ENCODE measurements at regions not wholly inside any gene's neighbourhood (a gene's known extent, or its start where the extent isn't known, plus 50 kb on each side); places are given as distances from the start of the nearest gene placed in this dataset.

DNA sequence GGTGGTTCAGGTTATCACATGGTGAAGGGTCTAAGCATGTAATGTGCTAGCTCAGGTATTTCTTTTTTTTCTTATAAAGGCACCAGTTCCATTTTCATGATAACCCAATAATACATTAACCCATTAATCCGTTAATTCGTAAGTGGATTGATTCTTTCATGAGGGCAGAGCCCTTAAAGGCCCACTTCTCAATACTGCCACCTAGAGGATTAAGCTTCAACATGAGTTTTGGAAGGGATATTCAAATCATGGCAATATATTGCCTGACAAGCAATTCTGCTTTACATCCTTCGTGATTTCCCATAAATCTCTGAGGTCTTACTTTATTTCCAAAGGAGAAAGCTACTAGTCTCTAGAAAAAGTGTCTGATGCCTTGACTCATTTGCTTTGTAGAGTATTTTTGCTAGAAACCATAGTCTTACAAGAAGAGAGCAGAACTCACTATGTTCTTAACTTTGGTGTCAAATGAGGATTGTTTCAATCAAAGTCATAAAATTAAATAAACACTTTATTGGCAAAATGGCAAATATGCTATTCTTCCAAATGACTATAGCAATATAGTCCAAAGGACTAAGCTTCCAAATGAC, 271.3 kb downstream of the KCNS3 start:
- DNase-seq (ENCODE audit: low read depth in 2 of 2): peak; percentile 49 to 75
- Histone ChIP-seq H4K20me1 (ENCODE audit: control insufficient read depth, extremely low read depth, insufficient read depth, low read length) (no peaks in the 10 kb centered on the region), H3K9me3 (ENCODE audit: control insufficient read depth, insufficient read depth, low read depth, low read length) (no peaks in the 10 kb centered on the region), H2AFZ (ENCODE audit: low read length) (no peak overlapping the region), H3K9ac (ENCODE audit: insufficient read depth, low read length) (no peak overlapping the region), H3K4me1 (ENCODE audit: control insufficient read depth, extremely low read depth, insufficient read depth, low read length) (no peaks in the 10 kb centered on the region), H3K4me3 (replicated peaks in 1 of 4; ENCODE audit: control extremely low read depth in 1 of 4, insufficient read depth in 1 of 4, low read depth in 3 of 4, low read length in 4 of 4) (no peak overlapping the region), H3K4me2 (ENCODE audit: extremely low read depth, insufficient read depth, low read length) (no peak overlapping the region), H3K79me2 (ENCODE audit: control insufficient read depth, insufficient read depth, low read length) (no peaks in the 10 kb centered on the region), H3K27me3 (ENCODE audit: control insufficient read depth, insufficient read depth, low read length) (no peaks in the 10 kb centered on the region), H3K27ac (ENCODE audit: insufficient read depth, low read length) (no peak overlapping the region), H3K36me3 (ENCODE audit: control insufficient read depth, insufficient read depth, low read length) (no peaks in the 10 kb centered on the region)
- no peak for TF ChIP-seq EZH2 (IDR thresholded peaks at IDR 0.05; ENCODE audit: low read length, missing control alignments)
- TF ChIP-seq, protein P1, sequence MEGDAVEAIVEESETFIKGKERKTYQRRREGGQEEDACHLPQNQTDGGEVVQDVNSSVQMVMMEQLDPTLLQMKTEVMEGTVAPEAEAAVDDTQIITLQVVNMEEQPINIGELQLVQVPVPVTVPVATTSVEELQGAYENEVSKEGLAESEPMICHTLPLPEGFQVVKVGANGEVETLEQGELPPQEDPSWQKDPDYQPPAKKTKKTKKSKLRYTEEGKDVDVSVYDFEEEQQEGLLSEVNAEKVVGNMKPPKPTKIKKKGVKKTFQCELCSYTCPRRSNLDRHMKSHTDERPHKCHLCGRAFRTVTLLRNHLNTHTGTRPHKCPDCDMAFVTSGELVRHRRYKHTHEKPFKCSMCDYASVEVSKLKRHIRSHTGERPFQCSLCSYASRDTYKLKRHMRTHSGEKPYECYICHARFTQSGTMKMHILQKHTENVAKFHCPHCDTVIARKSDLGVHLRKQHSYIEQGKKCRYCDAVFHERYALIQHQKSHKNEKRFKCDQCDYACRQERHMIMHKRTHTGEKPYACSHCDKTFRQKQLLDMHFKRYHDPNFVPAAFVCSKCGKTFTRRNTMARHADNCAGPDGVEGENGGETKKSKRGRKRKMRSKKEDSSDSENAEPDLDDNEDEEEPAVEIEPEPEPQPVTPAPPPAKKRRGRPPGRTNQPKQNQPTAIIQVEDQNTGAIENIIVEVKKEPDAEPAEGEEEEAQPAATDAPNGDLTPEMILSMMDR (conservative IDR thresholded peaks at IDR 0.05 in 1 of 2, IDR thresholded peaks at IDR 0.05 in 1 of 2; ENCODE audit: low read depth in 1 of 2, low read length in 2 of 2): peak; percentile 79 to 89

- H3K27ac ChIP-seq (ENCODE audit: insufficient read depth, low read length): no peak overlapping the region
- H3K9me3 ChIP-seq (ENCODE audit: control insufficient read depth, insufficient read depth, low read depth, low read length): no peaks in the 10 kb centered on the region
- no peak overlapping the region for H2AFZ ChIP-seq (ENCODE audit: low read length)
- H3K4me1 ChIP-seq (ENCODE audit: control insufficient read depth, extremely low read depth, insufficient read depth, low read length): no peaks in the 10 kb centered on the region
- no peak overlapping the region for H3K4me3 ChIP-seq (replicated peaks in 1 of 4; ENCODE audit: control extremely low read depth in 1 of 4, insufficient read depth in 1 of 4, low read depth in 3 of 4, low read length in 4 of 4)
- no peak overlapping the region for H3K9ac ChIP-seq (ENCODE audit: insufficient read depth, low read length)
- no peaks in the 10 kb centered on the region for H4K20me1 ChIP-seq (ENCODE audit: control insufficient read depth, extremely low read depth, insufficient read depth, low read length)
- no peaks in the 10 kb centered on the region for H3K27me3 ChIP-seq (ENCODE audit: control insufficient read depth, insufficient read depth, low read length)
- H3K36me3 ChIP-seq (ENCODE audit: control insufficient read depth, insufficient read depth, low read length): no peaks in the 10 kb centered on the region
- H3K4me2 ChIP-seq (ENCODE audit: extremely low read depth, insufficient read depth, low read length): no peak overlapping the region
- TF ChIP-seq EZH2 (IDR thresholded peaks at IDR 0.05; ENCODE audit: low read length, missing control alignments): no peak
- TF ChIP-seq, protein P1 (conservative IDR thresholded peaks at IDR 0.05 in 1 of 2, IDR thresholded peaks at IDR 0.05 in 1 of 2; ENCODE audit: low read depth in 1 of 2, low read length in 2 of 2): no peak
- no peaks in the 10 kb centered on the region for H3K79me2 ChIP-seq (ENCODE audit: control insufficient read depth, insufficient read depth, low read length)
- peak in 1 of 2 donors; percentile 36 for DNase-seq (ENCODE audit: low read depth in 2 of 2)
Observed at GRCh38 chr2:18136881-18137475, 258.5 kb downstream of the KCNS3 start.

DNA sequence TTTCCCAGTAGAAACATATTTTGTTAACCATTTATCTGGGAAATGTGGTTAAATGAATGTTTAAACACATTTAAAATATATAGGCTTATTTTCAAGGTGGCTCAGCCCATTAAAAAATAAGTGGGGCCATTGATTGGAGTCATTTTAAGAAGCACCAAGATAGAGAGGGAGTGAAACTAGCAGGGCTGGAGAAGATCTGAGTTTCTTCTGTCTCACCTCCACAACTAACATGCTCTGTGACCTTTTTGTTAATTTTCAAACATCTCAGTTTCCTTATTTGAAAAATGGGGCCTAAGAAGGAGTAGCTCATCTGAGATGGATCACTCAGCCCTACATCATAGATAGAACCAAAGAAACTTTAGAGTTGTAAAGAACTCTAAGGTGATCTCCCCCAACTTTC, 254.8 kb downstream of the KCNS3 start:
- TF ChIP-seq, protein P1 (conservative IDR thresholded peaks at IDR 0.05 in 1 of 2, IDR thresholded peaks at IDR 0.05 in 1 of 2; ENCODE audit: low read depth in 1 of 2, low read length in 2 of 2): no peak
- no peak for TF ChIP-seq EZH2 (IDR thresholded peaks at IDR 0.05; ENCODE audit: low read length, missing control alignments)
- H4K20me1 ChIP-seq (ENCODE audit: control insufficient read depth, extremely low read depth, insufficient read depth, low read length): no peaks in the 10 kb centered on the region
- no peak overlapping the region for H2AFZ ChIP-seq (ENCODE audit: low read length)

More for the DNA sequence above, 254.8 kb downstream of the KCNS3 start:
- Histone ChIP-seq H3K79me2 (ENCODE audit: control insufficient read depth, insufficient read depth, low read length) (no peaks in the 10 kb centered on the region), H3K9ac (ENCODE audit: insufficient read depth, low read length) (no peak overlapping the region), H3K9me3 (ENCODE audit: control insufficient read depth, insufficient read depth, low read depth, low read length) (no peaks in the 10 kb centered on the region), H3K27me3 (ENCODE audit: control insufficient read depth, insufficient read depth, low read length) (no peaks in the 10 kb centered on the region), H3K36me3 (ENCODE audit: control insufficient read depth, insufficient read depth, low read length) (no peaks in the 10 kb centered on the region), H3K4me1 (ENCODE audit: control insufficient read depth, extremely low read depth, insufficient read depth, low read length) (no peaks in the 10 kb centered on the region), H3K27ac (ENCODE audit: insufficient read depth, low read length) (no peak overlapping the region), H3K4me3 (replicated peaks in 1 of 4; ENCODE audit: control extremely low read depth in 1 of 4, insufficient read depth in 1 of 4, low read depth in 3 of 4, low read length in 4 of 4) (no peak overlapping the region), H3K4me2 (ENCODE audit: extremely low read depth, insufficient read depth, low read length) (no peak overlapping the region)
- DNase-seq (ENCODE audit: low read depth in 2 of 2): no peak

Data from fibroblast of lung (primary cell).